ENCODE measurements at regions not wholly inside any gene's neighbourhood (a gene's known extent, or its start where the extent isn't known, plus 50 kb on each side); places are given as distances from the start of the nearest gene placed in this dataset.
A peak's percentile ranks its signal among the peaks of the same experiment; 100 is the strongest.

- H3K4me3 ChIP-seq (ENCODE audit: low read depth, low read length): no peak overlapping the region
- TF ChIP-seq CTCF (IDR thresholded peaks at IDR 0.05; ENCODE audit: borderline replicate concordance, insufficient read depth, low read depth, low read length): no peak
Measured at GRCh38 chrX:2629316-2630007, 61.6 kb upstream of the CD99 start.

DNA sequence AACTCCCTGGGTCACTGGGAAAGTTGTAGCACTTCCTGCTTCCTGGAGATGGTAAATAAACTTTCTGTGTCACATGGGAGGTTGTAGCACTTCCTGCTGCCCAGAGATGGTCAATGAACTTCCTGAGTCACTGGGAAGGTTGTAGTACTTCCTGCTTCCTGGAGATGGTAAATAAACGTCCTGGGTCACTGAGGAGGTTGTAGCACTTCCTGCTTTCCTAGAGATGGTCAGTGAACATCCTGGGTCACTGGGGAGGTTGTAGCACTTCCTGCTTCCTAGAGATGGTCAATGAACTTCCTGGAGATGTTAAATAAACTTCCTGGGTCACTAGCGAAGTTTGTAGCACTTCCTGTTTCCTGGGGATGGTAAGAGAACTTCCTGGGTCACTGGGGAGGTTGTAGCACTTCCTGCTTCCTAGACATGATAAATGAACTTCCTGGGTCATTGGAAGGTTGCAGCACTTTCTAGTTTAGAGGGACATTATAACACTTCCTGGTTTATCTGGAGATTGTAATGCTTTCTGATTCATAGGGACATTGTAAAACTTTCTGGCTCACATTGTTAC lies 62.3 kb upstream of the CD99 start:
- TF ChIP-seq CTCF (IDR thresholded peaks at IDR 0.05; ENCODE audit: borderline replicate concordance, insufficient read depth, low read depth, low read length): no peak
- H3K4me3 ChIP-seq (ENCODE audit: low read depth, low read length): no peak overlapping the region

DNA sequence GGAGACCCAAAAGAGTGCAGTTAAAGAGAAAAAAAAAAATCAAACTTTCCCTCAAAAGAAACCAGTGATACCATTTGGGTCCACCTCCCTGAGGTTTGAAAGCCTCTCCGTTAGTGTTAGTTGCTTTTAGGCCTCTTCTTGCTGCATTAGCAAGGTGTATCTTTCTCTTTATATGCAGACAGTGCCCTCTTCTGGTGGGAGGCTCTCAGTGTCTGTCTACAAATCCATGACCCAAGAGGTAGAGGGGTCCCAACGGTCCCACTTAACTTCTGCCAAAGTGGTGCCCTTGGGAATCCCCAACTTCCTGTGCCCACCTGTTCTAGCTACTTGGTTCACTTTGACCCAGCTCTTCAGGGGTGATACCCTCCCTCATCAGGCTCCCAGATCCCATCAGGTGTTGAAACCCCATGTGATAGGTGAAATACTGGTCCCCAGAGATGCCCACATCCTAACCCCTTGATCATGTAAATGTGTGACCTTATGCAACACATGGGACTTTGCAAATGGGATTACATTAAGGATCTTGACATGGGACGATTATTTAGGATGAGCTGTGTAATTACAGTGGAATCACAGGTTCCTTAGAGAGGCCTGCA lies 63.7 kb upstream of the CD99 start:
- no peak overlapping the region for H3K4me3 ChIP-seq (ENCODE audit: low read depth, low read length)

DNA sequence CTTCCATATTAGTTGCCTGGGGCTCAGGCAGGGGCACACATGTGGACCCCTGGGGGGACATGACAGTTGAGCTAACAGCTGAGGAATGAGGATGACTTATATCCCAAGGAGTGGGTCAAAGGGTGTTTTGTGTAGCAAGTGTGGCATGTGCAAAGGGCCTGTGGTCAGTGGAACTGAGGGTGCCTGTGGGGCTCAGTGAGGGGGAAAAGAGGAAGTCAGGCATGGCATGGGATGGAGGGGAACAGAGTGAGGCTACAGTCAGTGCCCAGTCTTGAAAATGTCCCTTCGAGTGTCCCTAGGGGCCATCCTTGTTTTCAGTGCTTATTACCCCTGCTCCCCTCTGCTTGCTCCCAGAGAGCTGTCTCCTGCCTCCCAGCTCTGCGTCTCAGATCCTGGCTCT lies 64.3 kb upstream of the CD99 start:
- H3K4me3 ChIP-seq (ENCODE audit: low read depth, low read length): no peak overlapping the region
- no peak for TF ChIP-seq CTCF (IDR thresholded peaks at IDR 0.05; ENCODE audit: borderline replicate concordance, insufficient read depth, low read depth, low read length)

More for the DNA sequence above, 63.7 kb upstream of the CD99 start:
- peak; percentile 63 for TF ChIP-seq CTCF (IDR thresholded peaks at IDR 0.05; ENCODE audit: borderline replicate concordance, insufficient read depth, low read depth, low read length)

- TF ChIP-seq CTCF (IDR thresholded peaks at IDR 0.05; ENCODE audit: borderline replicate concordance, insufficient read depth, low read depth, low read length): no peak
- H3K4me3 ChIP-seq (ENCODE audit: low read depth, low read length): no peak overlapping the region
Measured at GRCh38 chrX:2620576-2620975, 70.5 kb upstream of the CD99 start.

DNA sequence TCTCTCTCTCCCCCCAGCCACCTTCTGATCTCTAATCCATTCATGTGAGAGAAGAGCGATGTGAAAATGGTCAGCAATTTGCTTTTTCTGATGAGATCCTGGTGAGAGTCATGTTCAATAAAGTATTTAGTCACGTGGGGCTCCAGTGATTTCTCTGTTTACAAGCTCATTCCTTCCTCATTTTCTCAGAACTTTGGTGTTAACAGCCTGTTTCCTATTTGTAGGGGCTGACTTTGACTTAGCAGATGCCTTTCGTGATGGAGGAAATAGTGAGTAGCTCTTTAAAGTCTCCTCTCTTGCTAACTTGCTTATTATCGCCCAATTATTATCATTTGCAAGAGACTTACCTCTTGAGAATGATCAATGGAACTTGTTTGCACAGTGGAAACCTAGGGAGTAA lies 72.6 kb upstream of the CD99 start:
- no peak overlapping the region for H3K4me3 ChIP-seq (ENCODE audit: low read depth, low read length)
- no peak for TF ChIP-seq CTCF (IDR thresholded peaks at IDR 0.05; ENCODE audit: borderline replicate concordance, insufficient read depth, low read depth, low read length)

DNA sequence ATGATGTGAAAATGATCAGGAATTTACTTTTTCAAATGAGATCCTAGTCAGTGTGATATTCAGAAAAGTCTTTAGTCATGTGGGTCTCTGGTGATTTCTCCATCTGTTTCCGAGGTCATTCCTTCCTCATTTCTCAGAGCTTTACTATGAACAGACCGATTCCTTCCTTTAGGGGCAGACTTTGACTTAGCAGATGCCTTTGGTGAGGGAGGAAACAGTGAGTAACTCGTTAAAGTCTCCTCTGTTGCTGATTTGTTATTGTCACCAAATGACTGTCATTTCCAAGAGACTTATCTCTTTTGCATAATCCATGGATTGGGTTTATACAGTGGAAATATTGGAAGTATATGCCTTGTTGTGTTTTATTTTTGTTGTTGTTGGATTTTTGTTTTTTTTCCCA lies 76.2 kb upstream of the CD99 start:
- 0 out of 2 replicates have a peak, but pooled peaks have one; percentile 3 for TF ChIP-seq CTCF (IDR thresholded peaks at IDR 0.05; ENCODE audit: borderline replicate concordance, insufficient read depth, low read depth, low read length)
- H3K4me3 ChIP-seq (ENCODE audit: low read depth, low read length): no peak overlapping the region
